BJ (cell line): ENCODE measurements at regions not wholly inside any gene's neighbourhood (a gene's known extent, or its start where the extent isn't known, plus 50 kb on each side); places are given as distances from the start of the nearest gene placed in this dataset.
A peak's percentile ranks its signal among the peaks of the same experiment; 100 is the strongest.

Source experiments
- CTCF ChIA-PET: fragments of 350-600 bp; formaldehyde crosslinking; extraction: SDS; loops from one replicate; lab custom pipeline; 2021; ENCODE audit warnings: antibody characterized with exemption, inconsistent platforms; lab: Yijun Ruan, JAX
- POLR2A ChIA-PET: fragments of 300-600 bp; sonication (Branson Sonifier 250); formaldehyde crosslinking; extraction: SDS; loops from one replicate; lab custom pipeline; 2021; ENCODE audit warnings: antibody characterized with exemption; lab: Charles Lee
- DNase-seq: peaks from one replicate; pipeline ENCODE4 v3.0.0-alpha.2; 2011; ENCODE audit warnings: low read depth
- H3K27me3 ChIP-seq: 2 replicates; pipeline ENCODE4 v1.6.0; 2011; ENCODE audit warnings: low read length; ENCODE audit not compliant: control insufficient read depth, insufficient read depth
- H3K36me3 ChIP-seq: 2 replicates; pipeline ENCODE4 v1.5.1; 2011; ENCODE audit warnings: low read length; ENCODE audit not compliant: control insufficient read depth, insufficient read depth
- H3K4me3 ChIP-seq: 2 replicates; pipeline ENCODE4 v1.5.1; 2011; ENCODE audit warnings: low read depth, mild to moderate bottlenecking, control low read depth, low read length
- TF ChIP-seq, protein P1 (sequence below): IDR thresholded peaks from 2 replicates; pipeline ENCODE4 v1.5.1; 2011; ENCODE audit warnings: low read depth, mild to moderate bottlenecking, control low read depth, inconsistent platforms, low read length, moderate library complexity; ENCODE audit not compliant: insufficient read depth

DNA sequence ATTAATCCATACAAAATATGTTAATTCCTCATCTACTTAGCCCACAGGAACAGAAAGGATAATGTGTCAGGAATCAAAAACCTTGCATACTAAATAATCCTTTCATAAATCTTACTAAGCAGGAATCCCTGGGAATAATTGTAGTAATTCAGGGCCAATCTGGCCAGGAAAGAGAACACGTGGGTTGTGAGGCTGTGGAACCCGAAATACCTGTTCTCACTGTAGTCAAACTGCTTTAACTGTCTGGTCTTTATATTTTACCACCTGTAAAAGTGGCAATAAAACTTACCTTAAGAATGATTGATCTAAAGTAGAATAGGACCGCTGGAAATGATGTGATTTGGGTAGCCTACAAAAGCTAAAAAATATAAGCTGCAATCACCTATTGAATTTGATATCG is 1620.9 kb downstream of the STIM2 start:
- TF ChIP-seq, protein P1, sequence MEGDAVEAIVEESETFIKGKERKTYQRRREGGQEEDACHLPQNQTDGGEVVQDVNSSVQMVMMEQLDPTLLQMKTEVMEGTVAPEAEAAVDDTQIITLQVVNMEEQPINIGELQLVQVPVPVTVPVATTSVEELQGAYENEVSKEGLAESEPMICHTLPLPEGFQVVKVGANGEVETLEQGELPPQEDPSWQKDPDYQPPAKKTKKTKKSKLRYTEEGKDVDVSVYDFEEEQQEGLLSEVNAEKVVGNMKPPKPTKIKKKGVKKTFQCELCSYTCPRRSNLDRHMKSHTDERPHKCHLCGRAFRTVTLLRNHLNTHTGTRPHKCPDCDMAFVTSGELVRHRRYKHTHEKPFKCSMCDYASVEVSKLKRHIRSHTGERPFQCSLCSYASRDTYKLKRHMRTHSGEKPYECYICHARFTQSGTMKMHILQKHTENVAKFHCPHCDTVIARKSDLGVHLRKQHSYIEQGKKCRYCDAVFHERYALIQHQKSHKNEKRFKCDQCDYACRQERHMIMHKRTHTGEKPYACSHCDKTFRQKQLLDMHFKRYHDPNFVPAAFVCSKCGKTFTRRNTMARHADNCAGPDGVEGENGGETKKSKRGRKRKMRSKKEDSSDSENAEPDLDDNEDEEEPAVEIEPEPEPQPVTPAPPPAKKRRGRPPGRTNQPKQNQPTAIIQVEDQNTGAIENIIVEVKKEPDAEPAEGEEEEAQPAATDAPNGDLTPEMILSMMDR, result no peak
- Histone ChIP-seq H3K4me3 (no peak overlapping the region), H3K27me3 (no peaks in the 10 kb centered on the region), H3K36me3 (no peaks in the 10 kb centered on the region)
- POLR2A ChIA-PET, result no interaction called here
- no peak for DNase-seq
- CTCF ChIA-PET, result no interaction called here

DNA sequence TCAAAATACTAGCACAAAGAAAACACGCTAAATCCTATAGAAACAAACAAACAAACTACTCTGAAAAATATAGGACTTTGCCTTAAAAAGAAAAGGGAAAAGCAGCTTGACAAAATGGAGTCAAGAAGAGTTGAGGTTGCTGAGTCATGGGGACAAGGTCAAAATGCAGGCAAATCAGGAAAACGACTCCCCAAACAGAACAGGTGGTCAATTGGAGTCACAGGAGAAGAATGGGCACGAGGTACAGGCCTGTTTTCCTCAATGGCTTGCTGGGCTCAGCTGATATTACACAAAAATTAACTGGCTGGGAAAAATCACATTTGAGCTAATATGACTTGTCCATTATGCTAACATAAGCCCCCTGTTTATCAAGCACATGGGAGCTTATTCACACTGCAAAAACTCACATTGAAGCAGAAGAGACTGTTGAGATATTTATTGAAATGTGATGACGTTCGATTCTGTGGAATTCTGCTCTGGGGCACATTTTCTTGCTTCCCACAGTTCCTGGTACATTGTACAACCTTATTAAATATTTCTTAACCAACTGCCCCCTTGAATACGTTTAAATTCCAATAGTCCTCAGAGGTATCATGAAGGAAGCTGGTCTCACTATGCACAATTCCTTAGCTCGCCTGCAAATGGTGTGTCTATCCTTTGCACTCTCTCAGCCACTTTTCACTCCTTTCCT is 1622.1 kb downstream of the STIM2 start:
- DNase-seq, result peak; percentile 13
- H3K4me3 ChIP-seq, result no peak overlapping the region
- H3K27me3 ChIP-seq, result no peaks in the 10 kb centered on the region
- CTCF ChIA-PET, result no interaction called here
- H3K36me3 ChIP-seq, result no peaks in the 10 kb centered on the region
- POLR2A ChIA-PET, result no interaction called here
- TF ChIP-seq, protein P1, result no peak

DNA sequence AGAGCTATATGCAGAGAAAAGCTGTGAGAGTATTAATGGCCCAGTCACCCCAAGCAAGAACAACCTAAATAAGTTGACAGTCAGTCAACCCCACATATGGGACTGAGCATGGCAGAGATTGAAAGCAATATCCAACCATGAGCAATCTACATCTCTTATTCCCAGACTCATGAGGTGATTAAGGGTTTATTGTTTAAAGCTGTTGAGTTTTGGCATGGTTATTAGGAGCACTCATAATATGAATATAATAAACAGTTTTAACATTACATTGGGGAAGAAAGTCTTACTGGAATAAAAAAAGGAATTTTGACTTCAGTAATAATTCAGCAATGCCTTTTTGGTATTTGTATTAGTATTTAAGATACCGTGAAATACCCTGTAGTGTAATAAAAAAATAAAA is 1627.4 kb downstream of the STIM2 start:
- Histone ChIP-seq H3K36me3 (no peaks in the 10 kb centered on the region), H3K4me3 (no peak overlapping the region), H3K27me3 (no peaks in the 10 kb centered on the region)
- ChIA-PET CTCF (no interaction called here), POLR2A (no interaction called here)
- DNase-seq, result no peak
- TF ChIP-seq, protein P1, result no peak

DNA sequence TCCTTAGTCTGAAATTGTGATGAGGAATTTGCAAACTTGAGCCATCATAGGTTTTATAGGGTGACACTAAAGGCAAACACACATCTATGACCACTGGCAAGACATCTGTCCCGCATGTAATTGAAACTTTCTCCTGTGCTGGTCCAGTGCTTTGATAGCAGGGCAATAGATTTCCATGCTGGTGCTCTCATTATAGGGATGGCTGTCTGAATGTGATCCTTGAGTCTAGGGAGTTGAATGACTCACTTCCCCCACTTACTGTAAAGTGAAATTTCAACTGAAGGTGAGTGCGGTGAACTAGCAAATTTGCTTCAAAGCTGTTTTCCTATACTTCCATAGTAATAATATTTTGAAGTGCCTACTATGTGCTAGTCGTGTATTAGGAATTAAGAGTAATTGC is 1630.0 kb downstream of the STIM2 start:
- CTCF ChIA-PET, result no interaction called here
- Histone ChIP-seq H3K4me3 (no peak overlapping the region), H3K27me3 (no peaks in the 10 kb centered on the region), H3K36me3 (no peaks in the 10 kb centered on the region)
- no peak for DNase-seq
- POLR2A ChIA-PET, result no interaction called here
- TF ChIP-seq, protein P1, result no peak

DNA sequence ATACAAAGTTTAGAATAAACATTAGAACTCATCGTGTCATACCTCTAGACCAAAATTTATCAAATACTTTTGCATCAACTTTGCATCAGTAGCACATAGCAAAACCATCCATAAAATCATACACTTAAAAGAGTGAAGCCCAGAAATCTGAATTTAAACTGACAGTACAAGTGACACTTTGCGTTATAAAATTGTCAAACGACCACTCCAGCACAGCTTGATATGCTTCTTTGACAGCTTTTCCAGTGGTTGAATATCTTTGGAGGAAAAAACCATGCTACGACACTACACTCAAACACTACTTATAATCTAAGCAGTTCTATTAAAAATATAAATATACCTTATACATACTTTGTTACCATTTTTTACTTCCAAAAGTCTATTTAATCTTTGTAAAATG is 1644.4 kb downstream of the STIM2 start:
- no peak overlapping the region for H3K4me3 ChIP-seq
- ChIA-PET CTCF (interaction anchor here (1.0 kb wide), 1 partner anchor 43 kb away, joined by 3 read pairs; no protein-coding TSS in a partner anchor), POLR2A (no interaction called here)
- no peaks in the 10 kb centered on the region for H3K27me3 ChIP-seq
- TF ChIP-seq, protein P1, result no peak
- no peaks in the 10 kb centered on the region for H3K36me3 ChIP-seq
- no peak for DNase-seq
